ENCODE measurements at regions not wholly inside any gene's neighbourhood (a gene's known extent, or its start where the extent isn't known, plus 50 kb on each side); places are given as distances from the start of the nearest gene placed in this dataset.

GRCh38 chr19:31804668-31805067, 455.4 kb upstream of the TSHZ3 start:
- no peak for DNase-seq (ENCODE audit: low read depth)

GRCh38 chr19:31810536-31811109, 461.4 kb upstream of the TSHZ3 start:
- DNase-seq (ENCODE audit: low read depth) = no peak

GRCh38 chr19:31817971-31818797, 468.9 kb upstream of the TSHZ3 start:
- DNase-seq (ENCODE audit: low read depth) = no peak

DNA sequence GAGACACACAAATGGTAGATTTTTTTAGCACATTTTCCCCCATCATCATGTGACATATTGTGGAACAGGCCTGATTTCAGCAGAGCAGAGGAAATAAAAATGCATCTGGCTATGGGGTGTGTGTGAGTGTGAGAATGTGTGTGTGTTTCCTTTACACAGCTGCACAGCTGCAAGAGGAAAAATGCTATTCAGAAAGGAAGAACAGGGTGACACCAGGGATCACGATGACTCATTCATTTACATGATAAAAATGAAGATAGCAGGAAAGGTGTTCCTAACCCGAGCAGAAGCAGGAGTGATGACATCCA, 469.5 kb upstream of the TSHZ3 start:
- DNase-seq (ENCODE audit: low read depth) = no peak

- DNase-seq (ENCODE audit: low read depth) = no peak
Observed at GRCh38 chr19:31819837-31820236, 470.6 kb upstream of the TSHZ3 start.

- DNase-seq (ENCODE audit: low read depth) = no peak
Observed at GRCh38 chr19:31821346-31821745, 472.1 kb upstream of the TSHZ3 start.

DNA sequence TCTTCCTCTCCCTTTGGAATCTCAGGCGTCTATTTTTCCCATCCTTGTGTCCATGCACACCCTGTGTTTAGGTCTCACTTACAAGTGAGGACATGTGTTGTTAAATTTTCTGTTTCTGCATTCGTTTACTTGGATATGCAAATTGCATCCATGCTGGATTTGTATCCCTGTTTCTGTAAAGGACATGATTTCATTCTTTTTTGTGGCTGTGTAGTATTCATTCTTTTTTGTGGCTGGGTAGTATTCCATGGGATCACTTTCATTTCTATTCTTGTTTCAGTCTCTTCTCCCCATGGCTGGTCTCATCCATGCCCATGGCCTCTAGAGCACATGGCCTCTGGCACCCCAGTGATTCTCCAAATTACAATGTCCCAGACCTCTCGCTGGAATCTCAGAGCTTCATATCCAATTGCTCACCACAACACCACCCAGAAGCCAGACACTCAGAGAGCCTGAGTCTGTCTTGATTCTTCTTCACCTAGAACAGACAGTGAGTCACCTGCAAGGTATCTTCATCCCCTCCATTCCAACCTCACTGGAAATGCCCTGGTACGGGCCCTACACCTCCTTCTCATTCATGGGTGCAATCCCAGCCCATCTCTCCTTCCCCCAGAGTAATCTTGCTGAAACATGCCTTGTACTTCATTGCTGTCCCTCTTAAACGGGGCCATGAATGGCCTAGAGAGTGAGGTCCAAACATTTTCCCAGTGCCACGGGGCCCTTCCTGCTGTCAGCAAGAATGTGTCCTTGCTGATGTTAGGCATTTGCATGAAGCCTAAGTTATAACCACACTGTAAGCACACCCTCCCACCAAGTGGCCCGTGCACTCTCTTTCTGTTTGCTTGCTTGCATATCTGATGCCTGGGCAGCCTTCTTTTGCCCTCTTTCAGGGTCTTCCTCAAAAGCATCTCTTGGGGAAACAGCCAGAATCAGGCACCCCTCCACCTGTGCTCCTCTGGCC, 476.2 kb upstream of the TSHZ3 start:
- no peak for DNase-seq (ENCODE audit: low read depth)

DNA sequence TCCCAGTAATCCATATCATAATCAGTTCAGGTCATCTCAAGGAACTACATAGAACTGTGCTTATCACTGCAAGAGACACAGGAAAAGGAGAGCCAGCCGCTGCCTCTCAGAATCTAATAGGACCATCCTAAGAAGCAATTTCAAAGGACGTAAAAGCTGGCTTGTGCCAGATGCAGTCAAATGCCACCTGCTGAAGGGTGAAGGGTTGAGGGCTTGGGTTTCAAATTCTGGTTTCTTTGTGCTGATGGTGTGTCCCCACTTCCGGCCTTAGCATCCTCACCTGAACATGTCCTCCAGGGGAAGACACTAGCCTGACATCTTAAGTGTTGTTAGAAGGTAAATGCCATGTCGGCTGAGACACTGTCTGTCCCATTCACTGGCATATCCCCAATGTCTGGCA, 477.1 kb upstream of the TSHZ3 start:
- no peak for DNase-seq (ENCODE audit: low read depth)

DNA sequence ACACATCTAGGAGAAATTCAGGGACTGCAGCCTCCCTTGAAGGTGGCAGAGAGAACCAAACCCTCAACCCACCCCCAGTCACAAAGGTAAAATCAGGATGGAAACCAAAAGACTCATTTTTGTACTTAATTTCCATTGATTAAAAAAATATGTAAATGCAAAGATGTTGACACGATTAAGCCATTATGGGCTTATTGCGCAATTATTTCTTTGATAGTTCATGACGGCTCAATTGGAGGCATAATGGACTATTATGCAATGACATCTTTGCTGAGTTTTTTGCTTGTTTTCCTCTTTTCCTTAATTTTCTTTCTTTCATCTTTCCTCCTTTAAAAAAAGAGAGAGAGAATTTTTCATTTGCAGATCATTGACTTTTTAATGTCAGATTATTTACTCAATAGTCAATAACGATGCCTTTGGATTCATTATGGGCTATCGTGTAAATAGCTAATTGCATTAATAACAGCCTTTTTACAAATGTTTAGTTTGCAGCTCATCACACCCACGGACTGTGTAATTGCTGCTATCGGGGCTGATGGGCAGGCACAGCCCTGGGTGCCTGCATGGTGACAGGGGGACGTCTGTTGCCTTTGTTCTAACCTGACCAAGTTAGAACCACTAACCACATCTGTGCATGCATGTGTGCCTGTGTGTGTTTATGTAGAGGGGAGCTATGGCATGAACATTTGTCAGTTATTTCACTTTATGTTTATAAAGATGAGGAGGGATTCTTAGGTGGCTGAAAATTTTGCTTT, 482.4 kb upstream of the TSHZ3 start:
- no peak for DNase-seq (ENCODE audit: low read depth)

GRCh38 chr19:31832176-31832548, 482.9 kb upstream of the TSHZ3 start:
- no peak for DNase-seq (ENCODE audit: low read depth)

GRCh38 chr19:31834070-31834469, 484.8 kb upstream of the TSHZ3 start:
- no peak for DNase-seq (ENCODE audit: low read depth)

- no peak for DNase-seq (ENCODE audit: low read depth)
Observed at GRCh38 chr19:31838163-31838815, 489.1 kb upstream of the TSHZ3 start.

DNA sequence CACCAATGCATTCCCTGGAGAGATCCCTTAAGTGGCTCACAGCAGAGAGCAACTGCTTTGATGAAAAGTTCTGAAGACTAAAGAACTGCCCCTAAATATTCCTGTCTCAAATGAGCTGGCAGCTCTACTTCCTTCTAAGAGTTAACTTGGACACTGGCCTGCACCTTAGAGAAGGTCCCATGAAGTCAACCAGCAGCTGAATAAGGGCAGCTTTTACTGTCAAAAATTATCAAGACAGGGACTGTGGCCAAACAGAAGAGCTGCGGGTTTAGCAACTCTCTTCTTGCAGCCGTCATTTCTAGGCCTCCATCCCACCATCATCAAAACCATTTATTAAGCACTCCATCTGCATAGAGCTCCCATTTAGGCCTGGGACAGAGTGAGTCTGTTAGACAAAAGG, 491.1 kb upstream of the TSHZ3 start:
- DNase-seq (ENCODE audit: low read depth) = no peak

- no peak for DNase-seq (ENCODE audit: low read depth)
Observed at GRCh38 chr19:31841755-31842154, 492.5 kb upstream of the TSHZ3 start.

GRCh38 chr19:31863122-31863521, 482.3 kb upstream of the ZNF507 start:
- no peak for DNase-seq (ENCODE audit: low read depth)

DNA sequence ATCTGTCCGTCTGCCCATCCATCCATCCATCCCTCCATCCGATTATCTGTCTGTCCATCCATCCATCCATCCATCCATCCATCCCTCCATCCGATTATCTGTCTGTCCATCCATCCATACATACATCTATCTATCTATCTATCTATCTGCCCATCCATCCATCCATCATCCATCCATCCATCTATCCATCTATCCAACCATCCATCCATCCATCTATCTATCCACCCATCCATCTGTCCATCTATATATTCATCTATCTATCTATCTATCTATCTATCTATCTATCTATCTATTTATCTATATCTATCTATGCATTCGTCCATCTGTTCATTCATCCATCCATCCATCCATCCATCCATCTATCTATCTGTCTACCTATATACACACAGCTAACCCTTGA, 471.1 kb upstream of the ZNF507 start:
- no peak for DNase-seq (ENCODE audit: low read depth)

DNA sequence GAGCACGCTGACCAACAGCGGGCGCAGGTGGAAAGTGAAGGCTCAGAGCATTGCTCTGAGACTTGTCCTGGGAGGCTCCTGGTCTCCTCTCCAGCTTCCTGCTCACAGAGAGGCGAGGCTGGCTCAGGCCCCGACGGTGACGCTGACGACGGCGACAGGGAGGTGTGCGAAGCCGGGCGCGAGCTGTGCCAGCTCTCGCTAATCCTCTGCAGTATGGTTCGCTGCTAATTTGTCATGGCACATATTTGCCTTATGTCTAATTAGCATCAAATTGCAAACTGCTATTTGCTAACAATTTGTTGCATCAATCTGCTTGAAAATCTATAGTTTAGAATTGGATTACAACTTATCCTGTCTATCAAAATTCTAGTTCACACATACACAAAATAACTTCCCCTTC, 469.8 kb upstream of the ZNF507 start:
- no peak for DNase-seq (ENCODE audit: low read depth)

- no peak for DNase-seq (ENCODE audit: low read depth)
Observed at GRCh38 chr19:31880283-31880682, 465.1 kb upstream of the ZNF507 start.

GRCh38 chr19:31881988-31882387, 463.4 kb upstream of the ZNF507 start:
- no peak for DNase-seq (ENCODE audit: low read depth)

GRCh38 chr19:31882709-31883108, 462.7 kb upstream of the ZNF507 start:
- DNase-seq (ENCODE audit: low read depth) = no peak

DNA sequence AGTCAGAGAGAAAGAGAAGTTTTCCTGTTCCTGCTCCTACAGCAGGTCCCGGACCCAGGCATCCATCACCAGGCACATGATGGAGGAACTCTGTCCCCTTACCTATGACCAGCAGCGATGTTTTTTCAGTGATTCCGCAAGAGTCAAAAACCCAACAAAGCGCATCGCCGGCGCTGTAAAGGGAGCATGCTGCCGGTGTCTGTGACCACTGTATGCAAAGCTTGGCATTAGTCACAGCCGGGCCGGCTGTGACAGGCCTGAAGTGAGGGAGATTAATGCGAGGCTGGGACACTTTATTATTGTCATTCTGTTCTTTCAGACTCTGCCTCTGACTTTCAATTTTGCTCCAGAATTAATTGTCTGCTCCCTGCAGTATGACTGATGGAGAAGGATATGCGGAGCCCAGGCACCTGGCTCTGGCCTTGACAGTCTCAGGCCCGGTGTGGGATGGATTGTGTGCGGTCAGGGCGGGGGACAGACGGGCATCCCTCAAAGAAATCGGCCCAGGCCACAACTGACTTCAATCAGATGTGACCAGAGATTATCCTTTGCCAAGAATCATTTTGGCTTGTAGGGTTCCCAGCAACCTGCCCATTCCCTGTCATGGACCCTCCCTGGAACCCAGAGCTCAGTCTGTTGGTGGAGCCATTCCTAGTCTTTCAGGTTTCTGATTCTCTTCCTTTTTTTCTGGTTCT, 462.0 kb upstream of the ZNF507 start:
- DNase-seq (ENCODE audit: low read depth) = no peak

Data from renal cortical epithelial cell (primary cell).